SW 1271 (cell line): ENCODE measurements at regions not wholly inside any gene's neighbourhood (a gene's known extent, or its start where the extent isn't known, plus 50 kb on each side); places are given as distances from the start of the nearest gene placed in this dataset.
A peak's percentile ranks its signal among the peaks of the same experiment; 100 is the strongest.
"Not testable (repeated sequence)": the region's sequence is repeated elsewhere in the genome, so short reads cannot be mapped to it uniquely, and the experiment has no call there.

Experiments
- DNase-seq, 2 experiments: peaks; one replicate each; lab custom pipeline; 2025; lab: John Stamatoyannopoulos, UW

DNA sequence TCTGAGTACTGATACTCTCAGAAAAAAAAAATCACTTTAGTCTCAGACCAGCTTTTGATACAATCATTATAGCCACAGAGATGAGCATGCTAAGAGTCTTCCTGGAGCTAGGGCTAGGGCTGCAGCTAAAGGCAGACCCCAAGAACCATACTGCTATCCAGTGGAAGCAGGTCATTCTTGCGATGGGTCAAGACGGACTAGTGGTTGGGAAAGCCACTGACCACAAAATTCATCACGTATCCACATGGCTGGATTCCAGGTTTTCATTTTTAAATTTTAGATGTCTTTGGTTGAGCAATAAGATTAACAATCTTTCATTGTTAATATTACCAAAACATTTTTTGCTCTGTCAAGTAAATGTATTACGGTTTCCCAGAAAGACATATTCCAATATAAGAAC is 598.1 kb downstream of the DNAH5 start:
- no peak for DNase-seq

DNA sequence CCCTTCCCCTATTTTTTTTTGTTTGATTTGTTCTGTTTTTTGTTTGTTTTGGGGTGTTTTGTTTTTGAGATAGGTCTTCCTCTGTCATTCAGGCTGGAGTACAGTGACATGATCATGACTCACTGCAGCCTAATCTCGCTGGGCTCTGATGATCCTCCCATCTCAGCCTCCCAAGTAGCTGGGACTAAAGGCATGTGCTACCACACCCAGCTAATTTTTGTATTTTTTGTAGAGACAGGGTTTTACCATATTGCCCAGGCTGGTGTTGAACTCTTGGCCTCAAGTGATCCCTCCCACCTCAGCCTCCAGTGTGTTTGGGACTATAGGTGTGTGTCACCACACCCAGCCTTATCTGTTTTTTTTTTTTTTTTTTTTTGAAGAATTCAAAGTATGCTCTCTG is 605.4 kb downstream of the DNAH5 start:
- no peak for DNase-seq

DNA sequence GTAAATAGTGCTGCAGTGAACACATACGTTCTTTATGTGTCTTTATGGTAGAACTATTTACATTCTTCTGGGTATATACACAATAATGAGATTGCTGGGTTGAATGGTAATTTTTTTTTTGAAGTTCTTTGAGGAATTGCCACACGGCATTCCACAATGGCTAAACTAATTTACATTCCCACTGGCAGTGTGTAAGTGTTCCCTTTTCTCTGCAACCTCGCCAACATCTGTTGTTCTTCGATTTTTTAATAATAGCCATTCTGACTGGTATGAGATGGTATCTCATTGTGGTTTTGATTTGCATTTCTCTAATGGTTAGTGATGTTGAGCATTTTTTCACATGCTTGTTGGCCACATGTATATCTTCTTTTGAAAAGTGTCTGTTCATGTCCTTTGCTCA is 609.5 kb downstream of the DNAH5 start:
- DNase-seq = not testable (repeated sequence)

- DNase-seq = no peak
These were observed 612.9 kb downstream of the DNAH5 start for GRCh38 chr5:13331585-13331984.

GRCh38 chr5:13328316-13328715 is 616.2 kb downstream of the DNAH5 start:
- DNase-seq = no peak

DNA sequence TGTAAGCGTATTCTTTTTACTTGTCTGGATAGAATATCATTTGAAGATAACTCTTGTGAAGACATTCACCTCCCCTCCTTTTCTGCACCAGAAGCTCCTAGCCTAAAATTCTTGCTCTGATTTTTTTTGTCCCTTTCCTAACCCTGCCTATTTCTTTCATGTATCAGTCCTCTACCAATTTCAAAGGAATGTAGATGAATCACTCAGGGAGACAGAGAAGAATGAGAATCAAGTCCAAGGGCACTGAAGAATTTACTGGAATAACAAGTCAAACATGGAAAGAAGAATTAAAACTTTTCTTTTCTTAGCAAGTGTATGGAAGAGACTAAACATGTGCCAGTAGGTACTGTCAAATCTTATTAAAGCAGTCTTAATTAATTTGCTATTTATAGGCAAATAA is 618.7 kb downstream of the DNAH5 start:
- peak in 1 of 2 experiments; percentile 11 for DNase-seq

- no peak for DNase-seq
These were observed 621.7 kb downstream of the DNAH5 start for GRCh38 chr5:13322769-13323168.

DNA sequence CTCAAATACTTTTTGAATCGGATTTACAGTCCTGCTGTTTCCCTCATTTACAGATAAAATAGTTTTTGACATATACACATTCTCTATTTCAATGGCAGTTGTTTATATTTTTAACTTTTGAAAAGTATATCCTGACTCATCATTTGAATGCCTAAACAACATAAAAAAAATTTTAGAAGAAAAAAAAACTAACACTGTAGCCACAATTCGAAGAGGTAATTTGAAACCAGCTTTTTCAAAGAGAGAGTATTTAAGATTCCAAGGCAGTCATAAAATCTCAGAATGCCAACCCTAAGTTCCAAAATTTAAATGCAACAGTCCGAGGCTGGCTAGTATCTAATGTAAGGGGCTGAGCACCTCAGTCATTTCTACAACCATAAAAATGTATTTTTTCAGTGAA is 626.8 kb downstream of the DNAH5 start:
- no peak for DNase-seq

DNA sequence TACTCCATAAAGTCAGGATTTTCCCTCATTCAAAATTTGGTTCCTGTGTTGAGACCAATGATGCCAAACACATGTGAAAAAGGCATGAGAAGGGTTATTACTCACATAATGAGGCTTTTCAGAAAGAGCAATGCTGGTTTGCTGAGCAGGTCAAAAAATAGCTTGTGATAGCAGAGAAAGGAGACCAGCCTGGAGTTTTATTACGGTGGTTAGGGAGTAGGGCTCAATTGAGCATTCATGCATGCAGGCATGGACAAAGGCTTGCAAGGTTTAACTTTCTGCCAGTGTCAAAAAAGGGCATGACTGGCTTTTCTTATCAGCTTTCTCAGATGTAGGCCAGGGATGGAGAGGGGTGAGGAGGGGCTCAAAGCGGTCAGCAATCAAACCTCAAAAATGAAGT is 628.3 kb downstream of the DNAH5 start:
- no peak for DNase-seq

DNA sequence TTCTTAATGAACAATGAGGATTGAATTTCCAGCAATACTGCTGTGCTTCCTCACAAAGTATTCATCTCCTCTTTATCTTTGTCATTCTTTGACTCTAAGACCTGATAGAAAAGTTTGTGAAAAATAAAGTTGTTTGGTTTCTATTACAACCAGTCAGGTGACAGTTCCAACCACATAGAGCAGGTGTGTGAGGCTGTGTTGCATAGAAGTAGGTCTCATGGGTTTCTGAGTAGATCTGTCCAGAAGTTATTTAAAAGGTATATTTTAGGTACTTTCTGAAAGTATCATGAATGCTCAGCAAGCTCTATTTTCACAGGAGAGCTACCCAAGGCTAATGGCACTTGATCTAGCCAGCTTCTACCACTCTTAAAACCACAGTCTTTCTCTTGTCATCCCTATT is 637.0 kb downstream of the DNAH5 start:
- DNase-seq = no peak

DNA sequence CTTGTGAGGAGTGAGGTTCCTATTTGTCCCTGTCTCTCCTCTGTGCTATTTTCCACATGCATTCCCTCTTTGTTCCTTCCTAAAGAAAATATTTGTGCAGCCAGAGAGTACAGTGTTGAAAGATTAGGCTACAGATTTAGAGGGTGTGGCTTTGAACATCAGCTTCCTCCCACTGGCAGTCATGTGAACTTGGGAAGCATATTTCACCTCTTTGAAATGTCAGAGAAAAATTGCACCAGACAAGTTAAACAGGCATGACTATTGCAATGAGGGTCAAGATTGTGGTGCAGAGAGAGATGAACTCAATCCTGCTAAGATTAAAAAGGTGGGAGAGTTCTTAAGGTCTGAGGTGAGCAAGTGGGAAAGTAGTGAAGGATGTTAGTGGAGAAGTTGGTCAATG is 641.0 kb downstream of the DNAH5 start:
- no peak for DNase-seq

DNA sequence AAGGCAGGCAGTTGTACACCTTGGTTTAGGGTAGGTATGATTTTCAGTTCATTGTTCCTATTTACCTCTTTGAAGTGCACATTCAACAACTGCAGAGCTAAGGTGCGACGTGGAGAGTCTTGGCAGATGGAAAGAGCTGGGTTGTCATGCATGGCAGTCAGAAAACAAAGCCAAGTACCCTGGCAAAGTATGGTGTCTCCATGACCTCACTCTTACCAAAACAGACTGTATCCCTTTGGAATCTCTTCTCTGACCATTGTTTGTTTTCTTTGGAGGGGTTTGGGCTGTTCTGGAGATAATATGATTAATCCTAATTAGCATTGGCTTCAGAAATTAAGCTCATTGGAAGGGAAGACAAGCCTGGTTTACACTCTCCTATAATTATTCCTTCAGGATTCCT is 665.7 kb downstream of the DNAH5 start:
- DNase-seq = no peak

- DNase-seq = peak in 1 of 2 experiments; percentile 36
These were observed 666.3 kb downstream of the DNAH5 start for GRCh38 chr5:13278148-13278547.

- DNase-seq = no peak
These were observed 668.3 kb downstream of the DNAH5 start for GRCh38 chr5:13276156-13276555.

DNA sequence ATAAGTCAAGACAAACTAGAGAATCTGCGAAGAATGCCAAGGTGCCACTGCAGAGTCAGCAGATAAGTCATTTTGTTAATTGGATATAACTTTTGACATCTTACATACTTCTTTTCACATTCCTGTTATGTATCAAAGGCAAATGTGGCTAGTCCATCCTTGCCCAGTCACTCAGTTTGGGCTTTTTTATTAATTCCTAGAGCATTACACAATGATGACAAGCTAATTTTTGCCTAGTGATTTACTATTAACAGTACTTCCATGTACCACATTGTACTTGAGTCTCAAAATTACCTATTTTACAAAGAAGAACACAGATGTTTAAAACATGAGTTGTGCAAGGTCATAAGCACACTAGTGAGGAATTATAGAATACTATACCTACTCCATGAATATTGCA is 680.8 kb downstream of the DNAH5 start:
- no peak for DNase-seq

GRCh38 chr5:13253111-13253510 is 691.4 kb downstream of the DNAH5 start:
- DNase-seq = no peak

GRCh38 chr5:13252699-13253098 is 691.8 kb downstream of the DNAH5 start:
- no peak for DNase-seq

- no peak for DNase-seq
These were observed 692.7 kb downstream of the DNAH5 start for GRCh38 chr5:13251623-13252376.

GRCh38 chr5:13250464-13251291 is 693.8 kb downstream of the DNAH5 start:
- peak in 1 of 2 experiments; percentile 49 for DNase-seq

DNA sequence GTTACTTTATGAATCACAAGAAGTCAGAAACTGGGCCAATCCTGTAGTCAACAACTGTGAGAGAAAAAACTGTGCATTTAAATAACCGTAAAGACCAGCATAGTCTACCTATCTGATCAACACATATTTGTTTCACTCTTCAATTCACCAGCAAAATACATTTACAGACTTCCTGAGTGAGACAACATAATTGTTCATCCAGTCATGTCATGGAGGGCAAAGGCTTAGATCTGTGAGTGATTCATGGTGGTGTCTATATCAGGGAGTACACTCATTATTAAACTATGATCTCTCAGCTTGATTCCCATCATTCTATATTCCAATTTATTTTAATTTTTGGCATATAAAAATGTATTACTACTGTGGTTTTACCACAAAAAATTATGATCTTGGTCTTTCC is 694.6 kb downstream of the DNAH5 start:
- DNase-seq = no peak

DNA sequence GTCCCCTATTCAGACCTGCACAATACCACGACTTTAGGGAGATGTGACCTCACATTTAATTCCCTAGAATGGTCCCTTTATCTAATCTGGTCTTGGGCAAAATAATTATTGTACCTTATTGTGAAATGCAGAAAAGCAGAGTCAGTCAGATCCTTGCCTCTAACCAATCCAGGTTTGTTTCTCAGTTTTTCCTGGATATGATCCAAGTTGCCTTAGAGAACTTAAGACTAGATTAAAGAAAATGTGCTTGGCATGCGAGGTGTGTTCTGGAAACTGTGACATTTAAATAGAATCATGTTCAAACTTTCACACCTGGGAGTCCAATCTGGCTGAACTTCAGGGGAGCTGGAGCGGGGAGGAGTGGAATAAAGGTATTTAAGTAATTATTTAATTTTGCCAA is 696.2 kb downstream of the DNAH5 start:
- no peak for DNase-seq

GRCh38 chr5:13246053-13246452 is 698.4 kb downstream of the DNAH5 start:
- no peak for DNase-seq

GRCh38 chr5:13244151-13244550 is 700.3 kb downstream of the DNAH5 start:
- DNase-seq = no peak
